ENCODE measurements at regions not wholly inside any gene's neighbourhood (a gene's known extent, or its start where the extent isn't known, plus 50 kb on each side); places are given as distances from the start of the nearest gene placed in this dataset.

DNA sequence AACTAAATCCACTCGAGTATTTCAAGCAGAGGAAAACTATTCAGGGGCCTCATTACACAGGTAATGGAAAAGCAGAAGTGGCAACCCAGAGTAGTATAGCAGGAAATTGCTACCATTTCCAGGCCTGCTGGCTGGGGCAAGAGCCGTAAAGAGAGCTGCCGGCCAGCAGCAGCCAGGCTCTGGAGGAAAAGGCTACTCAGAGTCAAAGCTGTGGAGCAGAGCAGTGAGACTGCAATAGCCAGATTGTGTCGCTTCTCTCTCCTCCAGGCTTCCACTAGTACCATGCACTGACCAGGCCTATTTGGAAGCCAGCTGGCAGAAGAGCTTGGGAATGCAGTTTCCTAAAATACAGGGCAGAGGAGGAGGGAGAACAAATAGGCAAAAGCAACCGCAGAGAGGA is 155.5 kb downstream of the OMA1 start:
- DNase-seq (ENCODE audit: low read depth): no peak
- TF ChIP-seq, protein P1, sequence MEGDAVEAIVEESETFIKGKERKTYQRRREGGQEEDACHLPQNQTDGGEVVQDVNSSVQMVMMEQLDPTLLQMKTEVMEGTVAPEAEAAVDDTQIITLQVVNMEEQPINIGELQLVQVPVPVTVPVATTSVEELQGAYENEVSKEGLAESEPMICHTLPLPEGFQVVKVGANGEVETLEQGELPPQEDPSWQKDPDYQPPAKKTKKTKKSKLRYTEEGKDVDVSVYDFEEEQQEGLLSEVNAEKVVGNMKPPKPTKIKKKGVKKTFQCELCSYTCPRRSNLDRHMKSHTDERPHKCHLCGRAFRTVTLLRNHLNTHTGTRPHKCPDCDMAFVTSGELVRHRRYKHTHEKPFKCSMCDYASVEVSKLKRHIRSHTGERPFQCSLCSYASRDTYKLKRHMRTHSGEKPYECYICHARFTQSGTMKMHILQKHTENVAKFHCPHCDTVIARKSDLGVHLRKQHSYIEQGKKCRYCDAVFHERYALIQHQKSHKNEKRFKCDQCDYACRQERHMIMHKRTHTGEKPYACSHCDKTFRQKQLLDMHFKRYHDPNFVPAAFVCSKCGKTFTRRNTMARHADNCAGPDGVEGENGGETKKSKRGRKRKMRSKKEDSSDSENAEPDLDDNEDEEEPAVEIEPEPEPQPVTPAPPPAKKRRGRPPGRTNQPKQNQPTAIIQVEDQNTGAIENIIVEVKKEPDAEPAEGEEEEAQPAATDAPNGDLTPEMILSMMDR (conservative IDR thresholded peaks at IDR 0.05; ENCODE audit: low read depth, low read length): no peak

DNA sequence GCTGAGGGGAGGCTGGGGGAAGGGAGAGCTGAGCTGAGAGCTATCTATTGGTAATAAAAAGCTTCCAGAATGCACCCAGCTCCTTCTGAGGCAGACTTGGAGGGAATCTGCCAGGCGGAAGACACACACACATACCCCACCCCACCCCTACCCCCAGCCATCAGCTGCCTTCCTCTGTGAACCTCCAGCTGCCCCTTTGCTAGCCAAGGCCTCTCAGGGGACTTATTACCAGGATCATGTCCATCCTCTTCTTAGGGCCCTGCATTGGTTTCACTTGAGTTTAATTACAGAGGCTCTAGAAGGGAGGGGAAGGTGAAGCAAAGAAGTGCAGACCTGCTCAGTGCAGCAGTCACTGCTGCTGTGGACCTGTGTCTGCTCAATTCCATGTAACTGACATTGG is 156.4 kb downstream of the OMA1 start:
- TF ChIP-seq, protein P1 (conservative IDR thresholded peaks at IDR 0.05; ENCODE audit: low read depth, low read length): no peak
- no peak for DNase-seq (ENCODE audit: low read depth)
- no peak overlapping the region for H3K4me3 ChIP-seq (ENCODE audit: low read length)

More for the DNA sequence above, 155.5 kb downstream of the OMA1 start:
- H3K4me3 ChIP-seq (ENCODE audit: low read length): no peak overlapping the region

DNA sequence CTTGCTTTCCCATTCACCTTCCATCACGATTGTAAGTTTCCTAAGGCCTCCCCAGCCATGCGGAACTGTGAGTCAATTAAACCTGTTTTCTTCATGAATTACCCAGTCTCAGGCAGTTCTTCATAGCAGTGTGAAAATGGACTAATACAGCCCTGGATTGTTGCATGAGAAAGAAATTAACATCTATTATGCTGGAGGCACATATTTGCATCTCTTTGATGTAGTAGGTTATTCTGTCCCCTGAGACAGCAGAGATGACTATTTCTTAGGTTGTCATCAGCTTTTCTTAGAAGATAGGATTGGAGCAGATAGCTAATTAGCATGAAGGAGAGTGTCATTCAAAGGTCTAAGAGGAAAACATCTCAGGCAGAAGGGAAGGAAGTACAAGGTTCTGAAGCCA is 166.2 kb downstream of the OMA1 start:
- no peak overlapping the region for H3K4me3 ChIP-seq (ENCODE audit: low read length)
- TF ChIP-seq, protein P1 (conservative IDR thresholded peaks at IDR 0.05; ENCODE audit: low read depth, low read length): no peak
- no peak for DNase-seq (ENCODE audit: low read depth)

DNA sequence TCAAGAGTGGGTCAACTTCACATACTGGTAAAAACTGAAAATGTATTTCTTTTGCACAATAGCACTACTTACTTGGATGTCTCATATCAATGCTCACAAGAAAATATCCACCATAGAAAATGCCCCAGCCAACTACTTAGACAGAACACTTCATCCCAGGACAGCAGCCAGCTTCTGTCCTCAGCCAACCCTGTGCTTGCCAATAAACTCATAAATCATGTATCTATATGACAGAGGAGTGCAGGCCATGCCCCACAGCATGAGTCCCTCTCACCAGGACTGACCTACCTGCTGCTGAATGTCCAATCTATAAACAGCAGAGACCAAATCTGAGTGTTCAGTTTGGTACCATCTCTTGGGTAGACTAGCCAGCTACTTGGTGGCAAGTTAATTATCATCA is 179.3 kb downstream of the OMA1 start:
- H3K4me3 ChIP-seq (ENCODE audit: low read length): no peak overlapping the region
- TF ChIP-seq, protein P1 (conservative IDR thresholded peaks at IDR 0.05; ENCODE audit: low read depth, low read length): no peak
- no peak for DNase-seq (ENCODE audit: low read depth)

DNA sequence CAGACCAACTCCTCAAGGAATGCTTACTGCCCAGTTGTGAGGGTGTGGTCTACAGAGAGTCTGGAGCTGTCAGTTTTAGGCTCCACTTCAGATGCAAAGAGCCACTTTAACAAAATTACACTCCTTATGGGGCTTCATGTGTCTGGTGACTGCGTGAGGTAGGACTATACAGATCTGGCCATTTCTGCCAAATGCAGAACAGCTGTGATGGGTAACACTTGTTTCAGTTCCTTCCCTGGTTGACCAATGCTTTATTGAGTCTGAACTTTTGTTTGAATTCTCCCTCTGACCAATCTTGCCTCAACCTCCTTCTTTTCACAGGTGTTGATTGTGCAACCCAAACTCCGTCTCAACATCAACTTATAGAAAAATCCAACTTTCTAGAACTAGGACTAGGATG is 181.2 kb downstream of the OMA1 start:
- TF ChIP-seq, protein P1 (conservative IDR thresholded peaks at IDR 0.05; ENCODE audit: low read depth, low read length): no peak
- no peak for DNase-seq (ENCODE audit: low read depth)
- H3K4me3 ChIP-seq (ENCODE audit: low read length): no peak overlapping the region

DNA sequence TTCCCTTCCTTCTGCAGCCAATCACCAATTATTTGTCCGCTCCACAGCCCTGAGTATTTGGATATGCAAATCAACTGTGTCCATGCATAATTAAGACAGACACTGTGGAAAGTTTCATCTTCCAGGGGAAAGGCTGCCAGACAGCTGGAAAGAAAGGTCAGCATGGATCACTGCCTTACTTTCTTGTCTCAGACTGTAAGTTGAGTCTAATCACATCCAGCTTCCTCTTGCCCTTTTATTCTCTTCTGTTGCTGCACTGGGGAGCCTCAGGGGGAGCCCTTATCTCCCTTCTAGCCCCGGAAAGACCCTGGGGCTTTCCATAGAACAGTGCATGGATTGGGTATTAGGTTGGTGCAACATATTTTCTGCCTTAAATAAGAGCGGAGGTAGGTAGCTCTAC is 182.9 kb downstream of the OMA1 start:
- no peak overlapping the region for H3K4me3 ChIP-seq (ENCODE audit: low read length)
- TF ChIP-seq, protein P1 (conservative IDR thresholded peaks at IDR 0.05; ENCODE audit: low read depth, low read length): no peak
- no peak for DNase-seq (ENCODE audit: low read depth)

DNA sequence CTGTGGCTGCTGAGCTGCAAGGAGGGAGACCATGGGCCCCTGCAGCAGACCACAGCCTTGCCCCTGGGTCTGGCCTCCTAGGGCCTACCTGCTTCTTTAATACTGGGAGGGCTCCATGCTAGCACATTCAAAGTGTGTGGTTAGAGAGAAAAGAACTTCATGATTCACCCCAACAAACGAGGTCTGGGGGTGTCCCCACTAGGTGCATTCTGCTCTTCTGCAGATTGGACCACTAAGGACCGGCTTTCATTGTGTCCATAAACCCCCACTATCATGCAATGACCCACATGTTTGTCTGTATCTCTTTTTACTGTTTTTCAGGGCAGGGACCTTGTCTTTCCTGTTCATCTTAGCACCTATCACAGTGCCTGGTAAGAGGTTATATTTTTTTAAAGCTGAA is 185.4 kb downstream of the OMA1 start:
- TF ChIP-seq, protein P1 (conservative IDR thresholded peaks at IDR 0.05; ENCODE audit: low read depth, low read length): no peak
- H3K4me3 ChIP-seq (ENCODE audit: low read length): no peak overlapping the region
- DNase-seq (ENCODE audit: low read depth): no peak

Measured in retinal pigment epithelial cell (primary cell).